ENCODE measurements at regions not wholly inside any gene's neighbourhood (a gene's known extent, or its start where the extent isn't known, plus 50 kb on each side); places are given as distances from the start of the nearest gene placed in this dataset.
A peak's percentile ranks its signal among the peaks of the same experiment; 100 is the strongest.

- H3K9me3 ChIP-seq (ENCODE audit: low read length): no peaks in the 10 kb centered on the region
- CTCF ChIA-PET: no interaction called here
- no peak overlapping the region for H3K9ac ChIP-seq (ENCODE audit: low read length)
- no peak overlapping the region for H3K4me2 ChIP-seq (ENCODE audit: low read length)
- no peak overlapping the region for H3K4me3 ChIP-seq (ENCODE audit: low read length)
- ATAC-seq (no peak), DNase-seq (no peak)
- H2AFZ ChIP-seq (ENCODE audit: low read length): no peak overlapping the region
- POLR2A ChIA-PET (ENCODE audit: unreplicated experiment): no interaction called here
- H3K36me3 ChIP-seq (ENCODE audit: low read depth, low read length): no peaks in the 10 kb centered on the region
- no peaks in the 10 kb centered on the region for H3K27me3 ChIP-seq (ENCODE audit: low read length)
- intact Hi-C loops (cut with micrococcal nuclease): no loop called here
- no TSS peak for BruUV-seq (replicated peaks)
- H4K20me1 ChIP-seq (ENCODE audit: low read length): no peaks in the 10 kb centered on the region
- no peak overlapping the region for H3K27ac ChIP-seq (ENCODE audit: low read length)
- no peaks in the 10 kb centered on the region for H3K9me2 ChIP-seq (replicated peaks; ENCODE audit: low read length)
- TF ChIP-seq, protein P1, sequence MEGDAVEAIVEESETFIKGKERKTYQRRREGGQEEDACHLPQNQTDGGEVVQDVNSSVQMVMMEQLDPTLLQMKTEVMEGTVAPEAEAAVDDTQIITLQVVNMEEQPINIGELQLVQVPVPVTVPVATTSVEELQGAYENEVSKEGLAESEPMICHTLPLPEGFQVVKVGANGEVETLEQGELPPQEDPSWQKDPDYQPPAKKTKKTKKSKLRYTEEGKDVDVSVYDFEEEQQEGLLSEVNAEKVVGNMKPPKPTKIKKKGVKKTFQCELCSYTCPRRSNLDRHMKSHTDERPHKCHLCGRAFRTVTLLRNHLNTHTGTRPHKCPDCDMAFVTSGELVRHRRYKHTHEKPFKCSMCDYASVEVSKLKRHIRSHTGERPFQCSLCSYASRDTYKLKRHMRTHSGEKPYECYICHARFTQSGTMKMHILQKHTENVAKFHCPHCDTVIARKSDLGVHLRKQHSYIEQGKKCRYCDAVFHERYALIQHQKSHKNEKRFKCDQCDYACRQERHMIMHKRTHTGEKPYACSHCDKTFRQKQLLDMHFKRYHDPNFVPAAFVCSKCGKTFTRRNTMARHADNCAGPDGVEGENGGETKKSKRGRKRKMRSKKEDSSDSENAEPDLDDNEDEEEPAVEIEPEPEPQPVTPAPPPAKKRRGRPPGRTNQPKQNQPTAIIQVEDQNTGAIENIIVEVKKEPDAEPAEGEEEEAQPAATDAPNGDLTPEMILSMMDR (conservative IDR thresholded peaks at IDR 0.05; ENCODE audit: low read depth, low read length): no peak
- H3F3A ChIP-seq (ENCODE audit: low read length, unreplicated experiment): no peaks in the 10 kb centered on the region
- H3K4me1 ChIP-seq (ENCODE audit: insufficient read depth, low read length): no peaks in the 10 kb centered on the region
- no peaks in the 10 kb centered on the region for H3K79me2 ChIP-seq (ENCODE audit: low read length)
Measured at GRCh38 chr6:145490068-145490467, 245.3 kb downstream of the EPM2A start.

DNA sequence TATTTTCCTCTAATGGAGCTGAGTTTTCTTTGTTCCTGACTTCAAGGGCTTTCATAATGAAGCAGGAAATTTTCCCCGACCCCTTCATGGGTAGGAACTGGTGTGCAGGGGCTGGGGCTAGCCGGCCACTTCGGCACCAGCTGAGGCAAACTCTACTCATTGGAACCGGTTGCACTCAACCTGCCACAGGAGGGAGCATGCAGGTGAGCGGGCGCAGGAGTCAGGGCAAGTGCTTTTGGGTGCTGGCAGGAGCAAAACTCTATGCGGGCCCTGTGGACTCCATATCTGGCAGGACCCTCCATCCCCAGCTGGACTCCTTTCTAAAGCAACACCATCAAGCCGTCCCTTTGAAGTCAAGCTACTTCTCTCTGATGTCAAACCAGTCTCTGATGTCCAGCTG is 244.2 kb downstream of the EPM2A start:
- CTCF ChIA-PET: no interaction called here
- DNase-seq (no peak), ATAC-seq (no peak)
- Histone ChIP-seq H3K4me1 (ENCODE audit: insufficient read depth, low read length) (no peaks in the 10 kb centered on the region), H3K4me2 (ENCODE audit: low read length) (no peak overlapping the region), H3K79me2 (ENCODE audit: low read length) (no peaks in the 10 kb centered on the region), H3K36me3 (ENCODE audit: low read depth, low read length) (no peaks in the 10 kb centered on the region), H3K9me3 (ENCODE audit: low read length) (no peaks in the 10 kb centered on the region), H3K4me3 (ENCODE audit: low read length) (no peak overlapping the region), H2AFZ (ENCODE audit: low read length) (no peak overlapping the region), H3K9me2 (replicated peaks; ENCODE audit: low read length) (no peaks in the 10 kb centered on the region), H3K9ac (ENCODE audit: low read length) (no peak overlapping the region), H3K27ac (ENCODE audit: low read length) (no peak overlapping the region), H3K27me3 (ENCODE audit: low read length) (no peaks in the 10 kb centered on the region), H4K20me1 (ENCODE audit: low read length) (no peaks in the 10 kb centered on the region), H3F3A (ENCODE audit: low read length, unreplicated experiment) (no peaks in the 10 kb centered on the region)
- no peak for TF ChIP-seq EZH2 (IDR thresholded peaks at IDR 0.05; ENCODE audit: low read length, unreplicated experiment)
- TF ChIP-seq EZH2phosphoT487 (IDR thresholded peaks at IDR 0.05; ENCODE audit: borderline replicate concordance, low read length): no peak
- TF ChIP-seq, protein P1 (conservative IDR thresholded peaks at IDR 0.05; ENCODE audit: low read depth, low read length): 0 out of 2 replicates have a peak, but pooled peaks have one; percentile 10
- intact Hi-C loops (cut with micrococcal nuclease): no loop called here
- POLR2A ChIA-PET (ENCODE audit: unreplicated experiment): interaction anchor here (0.6 kb wide), 1 partner anchor 268 kb away, joined by 3 read pairs; no protein-coding TSS in a partner anchor
- no TSS peak for BruUV-seq (replicated peaks)

DNA sequence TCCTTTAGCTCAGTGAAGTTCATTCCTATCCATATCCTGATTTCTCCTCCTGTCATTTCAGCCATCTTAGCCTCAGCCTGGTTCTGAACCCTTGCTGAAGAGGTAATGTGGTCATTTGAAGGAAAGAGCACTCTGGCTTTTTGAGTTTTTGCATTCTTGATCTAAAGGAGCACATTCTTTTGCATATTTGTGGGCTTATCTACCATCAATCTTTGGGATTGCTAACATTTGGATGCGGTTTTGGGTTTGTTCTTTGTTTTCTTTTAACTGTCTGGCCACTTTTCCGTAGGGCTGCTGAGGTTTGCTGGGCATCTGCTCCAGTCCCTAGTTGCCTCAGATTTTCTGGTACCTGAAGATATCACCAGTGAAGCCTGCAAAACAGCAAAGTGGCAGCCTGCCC is 238.3 kb downstream of the EPM2A start:
- H3K27me3 ChIP-seq (ENCODE audit: low read length): no peaks in the 10 kb centered on the region
- no TSS peak for BruUV-seq (replicated peaks)
- no peak for ATAC-seq
- H4K20me1 ChIP-seq (ENCODE audit: low read length): no peaks in the 10 kb centered on the region
- no peak for DNase-seq
- H3K9me3 ChIP-seq (ENCODE audit: low read length): no peaks in the 10 kb centered on the region
- no peaks in the 10 kb centered on the region for H3K79me2 ChIP-seq (ENCODE audit: low read length)
- no peak overlapping the region for H2AFZ ChIP-seq (ENCODE audit: low read length)
- intact Hi-C loops (cut with micrococcal nuclease): no loop called here
- POLR2A ChIA-PET (ENCODE audit: unreplicated experiment): no interaction called here
- H3K4me3 ChIP-seq (ENCODE audit: low read length): no peak overlapping the region
- H3K4me1 ChIP-seq (ENCODE audit: insufficient read depth, low read length): no peaks in the 10 kb centered on the region
- CTCF ChIA-PET: no interaction called here
- H3K9ac ChIP-seq (ENCODE audit: low read length): no peak overlapping the region
- H3K4me2 ChIP-seq (ENCODE audit: low read length): no peak overlapping the region
- H3K9me2 ChIP-seq (replicated peaks; ENCODE audit: low read length): no peaks in the 10 kb centered on the region
- TF ChIP-seq EZH2 (IDR thresholded peaks at IDR 0.05; ENCODE audit: low read length, unreplicated experiment) (no peak), EZH2phosphoT487 (IDR thresholded peaks at IDR 0.05; ENCODE audit: borderline replicate concordance, low read length) (no peak)
- TF ChIP-seq, protein P1 (conservative IDR thresholded peaks at IDR 0.05; ENCODE audit: low read depth, low read length): no peak
- H3K36me3 ChIP-seq (ENCODE audit: low read depth, low read length): no peaks in the 10 kb centered on the region
- no peak overlapping the region for H3K27ac ChIP-seq (ENCODE audit: low read length)
- no peaks in the 10 kb centered on the region for H3F3A ChIP-seq (ENCODE audit: low read length, unreplicated experiment)

Data from PC-3 (cell line).